ENCODE measurements at regions not wholly inside any gene's neighbourhood (a gene's known extent, or its start where the extent isn't known, plus 50 kb on each side); places are given as distances from the start of the nearest gene placed in this dataset.
A peak's percentile ranks its signal among the peaks of the same experiment; 100 is the strongest.

- peak; percentile 46 for DNase-seq (ENCODE audit: low read depth)
Measured at GRCh38 chr5:135141303-135142268, 107.6 kb upstream of the PITX1 start.

- peak; percentile 99 for DNase-seq (ENCODE audit: low read depth)
Measured at GRCh38 chr5:135140446-135141204, 106.6 kb upstream of the PITX1 start.

GRCh38 chr5:135139381-135140134 lies 105.5 kb upstream of the PITX1 start:
- DNase-seq (ENCODE audit: low read depth): peak; percentile 94

- DNase-seq (ENCODE audit: low read depth): no peak
Measured at GRCh38 chr5:135138116-135138850, 104.3 kb upstream of the PITX1 start.

GRCh38 chr5:135137146-135137915 lies 103.3 kb upstream of the PITX1 start:
- no peak for DNase-seq (ENCODE audit: low read depth)

- no peak for DNase-seq (ENCODE audit: low read depth)
Measured at GRCh38 chr5:135136546-135136945, 102.5 kb upstream of the PITX1 start.

GRCh38 chr5:135135530-135136226 lies 101.7 kb upstream of the PITX1 start:
- DNase-seq (ENCODE audit: low read depth): peak; percentile 58

GRCh38 chr5:135134691-135135381 lies 100.8 kb upstream of the PITX1 start:
- DNase-seq (ENCODE audit: low read depth): no peak

GRCh38 chr5:135133698-135134515 lies 99.9 kb upstream of the PITX1 start:
- no peak for DNase-seq (ENCODE audit: low read depth)

GRCh38 chr5:135133181-135133580 lies 99.2 kb upstream of the PITX1 start:
- DNase-seq (ENCODE audit: low read depth): no peak

GRCh38 chr5:135131801-135132680 lies 98.0 kb upstream of the PITX1 start:
- no peak for DNase-seq (ENCODE audit: low read depth)

- DNase-seq (ENCODE audit: low read depth): peak; percentile 18
Measured at GRCh38 chr5:135130261-135131215, 96.5 kb upstream of the PITX1 start.

GRCh38 chr5:135129307-135129706 lies 95.3 kb upstream of the PITX1 start:
- no peak for DNase-seq (ENCODE audit: low read depth)

GRCh38 chr5:135128361-135128760 lies 94.3 kb upstream of the PITX1 start:
- DNase-seq (ENCODE audit: low read depth): no peak

- DNase-seq (ENCODE audit: low read depth): peak; percentile 89
Measured at GRCh38 chr5:135127439-135128240, 93.6 kb upstream of the PITX1 start.
